A172 (cell line): ENCODE measurements at regions not wholly inside any gene's neighbourhood (a gene's known extent, or its start where the extent isn't known, plus 50 kb on each side); places are given as distances from the start of the nearest gene placed in this dataset.

ENCODE experiments used
- DNase-seq: peaks from one replicate; pipeline ENCODE4 v3.0.0-alpha.2; 2015; ENCODE audit warnings: low spot score

- DNase-seq, result no peak
Observed at GRCh38 chr20:39424962-39425678, 463.0 kb downstream of the DHX35 start.

- no peak for DNase-seq
Observed at GRCh38 chr20:39421571-39422105, 459.5 kb downstream of the DHX35 start.

GRCh38 chr20:39412091-39412490 is 449.9 kb downstream of the DHX35 start:
- DNase-seq, result no peak

GRCh38 chr20:39399463-39399862 is 437.3 kb downstream of the DHX35 start:
- no peak for DNase-seq

- no peak for DNase-seq
Observed at GRCh38 chr20:39398656-39399055, 436.5 kb downstream of the DHX35 start.

GRCh38 chr20:39397646-39398045 is 435.5 kb downstream of the DHX35 start:
- DNase-seq, result no peak

GRCh38 chr20:39395478-39396291 is 433.5 kb downstream of the DHX35 start:
- no peak for DNase-seq

GRCh38 chr20:39394461-39394860 is 432.3 kb downstream of the DHX35 start:
- DNase-seq, result no peak

GRCh38 chr20:39390186-39390585 is 428.0 kb downstream of the DHX35 start:
- no peak for DNase-seq

GRCh38 chr20:39381595-39381994 is 419.5 kb downstream of the DHX35 start:
- no peak for DNase-seq

GRCh38 chr20:39378776-39379175 is 416.6 kb downstream of the DHX35 start:
- no peak for DNase-seq

- no peak for DNase-seq
Observed at GRCh38 chr20:39376788-39377187, 414.6 kb downstream of the DHX35 start.

- no peak for DNase-seq
Observed at GRCh38 chr20:39364320-39364719, 402.2 kb downstream of the DHX35 start.

GRCh38 chr20:39359981-39360620 is 398.0 kb downstream of the DHX35 start:
- DNase-seq, result no peak

GRCh38 chr20:39358052-39358451 is 395.9 kb downstream of the DHX35 start:
- DNase-seq, result no peak

- no peak for DNase-seq
Observed at GRCh38 chr20:39356908-39357307, 394.8 kb downstream of the DHX35 start.

- no peak for DNase-seq
Observed at GRCh38 chr20:39349240-39349639, 387.1 kb downstream of the DHX35 start.

- no peak for DNase-seq
Observed at GRCh38 chr20:39347626-39348025, 385.5 kb downstream of the DHX35 start.

GRCh38 chr20:39342463-39342862 is 380.3 kb downstream of the DHX35 start:
- DNase-seq, result no peak

GRCh38 chr20:39338469-39339376 is 376.6 kb downstream of the DHX35 start:
- no peak for DNase-seq

- no peak for DNase-seq
Observed at GRCh38 chr20:39333211-39333610, 371.1 kb downstream of the DHX35 start.
